ENCODE measurements at regions not wholly inside any gene's neighbourhood (a gene's known extent, or its start where the extent isn't known, plus 50 kb on each side); places are given as distances from the start of the nearest gene placed in this dataset.

DNA sequence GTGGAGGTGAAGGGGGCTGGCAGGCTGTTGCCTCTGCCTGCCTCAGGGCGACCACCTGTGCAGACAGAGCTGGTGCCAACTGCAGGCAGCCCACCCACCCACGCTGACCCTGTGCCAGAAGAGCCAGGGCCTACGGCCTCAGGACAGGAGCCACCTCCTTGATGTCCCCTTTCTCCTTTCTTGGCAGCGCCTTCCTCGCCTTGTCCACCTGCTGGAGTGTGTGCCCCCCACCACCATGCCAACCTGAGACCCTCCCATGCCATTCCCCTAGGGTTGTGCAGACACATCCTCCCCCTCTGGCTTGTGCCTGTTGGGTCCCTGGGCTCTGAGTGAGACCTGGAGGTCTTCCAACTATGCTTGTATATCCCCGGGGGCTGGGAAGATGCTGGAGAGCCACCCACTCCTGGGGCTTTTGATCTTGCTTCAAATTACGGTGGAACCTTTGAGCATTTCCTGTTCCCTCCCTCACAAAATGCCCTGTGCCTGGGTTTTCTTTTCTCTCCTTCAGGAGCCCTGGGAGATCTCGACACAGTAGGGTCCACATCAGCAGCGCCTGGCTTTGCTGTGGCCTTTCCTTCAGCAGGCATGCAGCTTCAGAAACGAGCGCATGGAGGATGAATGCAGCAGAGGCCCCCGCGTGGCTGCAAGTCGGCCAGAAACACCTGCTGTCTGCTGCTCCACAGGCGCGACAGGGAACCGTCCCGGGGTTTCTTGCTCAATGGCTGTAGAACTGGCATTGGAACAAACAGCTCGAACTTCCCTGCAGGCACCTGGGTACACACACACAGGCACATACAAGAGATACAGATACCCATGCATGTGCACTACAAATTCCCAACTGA lies 65.9 kb upstream of the SH3RF3 start:
- H3K27ac ChIP-seq: no peak overlapping the region
- H3K27me3 ChIP-seq: no peaks in the 10 kb centered on the region
- peaks cover 0 to 12% (median 0%) of the 10 kb centered on the region in 4 donors for H3K4me1 ChIP-seq
- DNase-seq: peak; percentile 54 to 74 (median 60)
- 46% methylated on average over 13 of the region's 19 CpGs for WGBS (ENCODE audit: insufficient coverage, low coverage, low lambda C conversion rate, missing lambda C conversion rate)
- TF ChIP-seq POLR2A (IDR thresholded peaks at IDR 0.05) (no peak), CTCF (IDR thresholded peaks at IDR 0.05) (no peak)
- H3K9me3 ChIP-seq: no peaks in the 10 kb centered on the region
- peak; percentile 57 to 77 (median 72) for ATAC-seq
- intact Hi-C loops (cut with DNase I): no loop called here
- no peaks in the 10 kb centered on the region for H3K36me3 ChIP-seq
- no peak overlapping the region for H3K4me3 ChIP-seq

GRCh38 chr2:109062145-109062858 lies 66.7 kb upstream of the SH3RF3 start:
- intact Hi-C loops (cut with DNase I): no loop called here
- 83% methylated on average over 4 of the region's 7 CpGs for WGBS (ENCODE audit: insufficient coverage, low coverage, low lambda C conversion rate, missing lambda C conversion rate)
- ATAC-seq: no peak
- DNase-seq: no peak
- Histone ChIP-seq H3K27me3 (no peaks in the 10 kb centered on the region), H3K36me3 (no peaks in the 10 kb centered on the region), H3K9me3 (no peaks in the 10 kb centered on the region), H3K4me1 (peaks cover 0 to 12% (median 0%) of the 10 kb centered on the region in 4 donors), H3K4me3 (no peak overlapping the region), H3K27ac (no peak overlapping the region)
- TF ChIP-seq CTCF (IDR thresholded peaks at IDR 0.05): no peak
- no peak for TF ChIP-seq POLR2A (IDR thresholded peaks at IDR 0.05)

DNA sequence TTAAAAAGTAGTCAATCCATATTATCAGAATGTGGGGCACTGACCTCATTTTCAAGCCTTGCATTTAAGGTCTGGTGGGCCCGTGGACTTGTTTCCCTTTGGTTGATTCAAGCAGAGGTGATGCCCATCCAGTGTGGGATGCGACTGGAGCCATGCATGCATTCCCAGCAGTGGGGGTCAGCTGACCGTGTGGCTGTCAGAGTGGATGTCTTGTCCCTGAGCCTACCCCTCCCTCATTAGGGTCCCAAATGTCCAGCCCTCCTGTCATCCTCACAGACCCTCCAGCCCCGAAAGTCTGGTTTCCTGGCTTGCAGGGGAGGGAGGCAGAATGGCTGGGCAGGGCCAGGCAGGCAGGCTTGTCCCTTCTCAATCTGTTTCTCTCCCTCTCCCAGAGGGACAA lies 67.3 kb upstream of the SH3RF3 start:
- ATAC-seq (no peak), DNase-seq (no peak)
- WGBS (ENCODE audit: insufficient coverage, low coverage, low lambda C conversion rate, missing lambda C conversion rate): 62% methylated on average over 2 of the region's 4 CpGs
- Histone ChIP-seq H3K9me3 (no peaks in the 10 kb centered on the region), H3K36me3 (no peaks in the 10 kb centered on the region), H3K4me1 (peaks cover 0 to 12% (median 0%) of the 10 kb centered on the region in 4 donors), H3K4me3 (no peak overlapping the region), H3K27me3 (no peaks in the 10 kb centered on the region), H3K27ac (no peak overlapping the region)
- TF ChIP-seq POLR2A (IDR thresholded peaks at IDR 0.05) (no peak), CTCF (IDR thresholded peaks at IDR 0.05) (no peak)
- intact Hi-C loops (cut with DNase I): no loop called here

DNA sequence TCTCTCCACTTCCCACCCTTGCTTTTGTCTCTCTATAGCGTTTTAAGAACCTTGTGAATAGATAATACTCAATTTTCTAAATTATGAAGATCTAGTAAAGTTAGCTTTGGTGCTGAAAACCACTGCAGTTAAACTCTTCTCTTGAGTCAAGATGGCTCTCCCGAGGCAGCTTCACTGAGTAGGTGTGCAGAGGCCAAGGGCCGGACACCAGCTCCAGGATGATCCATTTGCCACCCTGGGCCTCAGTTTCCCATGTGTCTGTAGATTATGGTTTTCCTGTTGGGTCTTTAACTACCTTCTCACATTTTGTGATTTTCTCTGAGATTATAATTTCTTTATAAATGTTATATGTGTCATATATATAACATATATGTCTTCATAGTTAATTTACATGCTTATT lies 68.5 kb upstream of the SH3RF3 start:
- WGBS (ENCODE audit: insufficient coverage, low coverage, low lambda C conversion rate, missing lambda C conversion rate): 73% methylated on average over 3 of the region's 3 CpGs
- H3K36me3 ChIP-seq: no peaks in the 10 kb centered on the region
- TF ChIP-seq CTCF (IDR thresholded peaks at IDR 0.05): no peak
- no peak for TF ChIP-seq POLR2A (IDR thresholded peaks at IDR 0.05)
- intact Hi-C loops (cut with DNase I): no loop called here
- peaks cover 0 to 12% (median 0%) of the 10 kb centered on the region in 4 donors for H3K4me1 ChIP-seq
- ATAC-seq (no peak), DNase-seq (no peak)
- no peaks in the 10 kb centered on the region for H3K9me3 ChIP-seq
- H3K4me3 ChIP-seq: no peak overlapping the region
- H3K27ac ChIP-seq: no peak overlapping the region
- no peaks in the 10 kb centered on the region for H3K27me3 ChIP-seq
